ENCODE measurements at regions not wholly inside any gene's neighbourhood (a gene's known extent, or its start where the extent isn't known, plus 50 kb on each side); places are given as distances from the start of the nearest gene placed in this dataset.

GRCh38 chr5:124394700-124395245 is 351.7 kb downstream of the ZNF608 start:
- TF ChIP-seq TAF1 (IDR thresholded peaks at IDR 0.05; ENCODE audit: low read depth, low read length) (no peak), CTCF (IDR thresholded peaks at IDR 0.05; ENCODE audit: control extremely low read depth in 1 of 3, insufficient read depth in 1 of 3, low read depth in 1 of 3, low read length in 3 of 3) (no peak), NRF1 (IDR thresholded peaks at IDR 0.05; ENCODE audit: low read depth, low read length) (no peak), RXRA (IDR thresholded peaks at IDR 0.05; ENCODE audit: insufficient read depth, low read depth, low read length) (no peak), YY1 (IDR thresholded peaks at IDR 0.05; ENCODE audit: low read depth, low read length) (no peak)

Measured in H1 (cell line).